AG04449 (cell line): ENCODE measurements at regions not wholly inside any gene's neighbourhood (a gene's known extent, or its start where the extent isn't known, plus 50 kb on each side); places are given as distances from the start of the nearest gene placed in this dataset.

Experiments used
- CTCF ChIA-PET: fragments of 350-600 bp; formaldehyde crosslinking; extraction: SDS; loops from one replicate; lab custom pipeline; 2021; ENCODE audit warnings: antibody characterized with exemption; lab: Yijun Ruan, JAX
- POLR2A ChIA-PET: fragments of 400-600, 350-600 bp; formaldehyde crosslinking; extraction: SDS; loops from one replicate; lab custom pipeline; 2020; ENCODE audit warnings: antibody characterized with exemption, inconsistent platforms; lab: Yijun Ruan, JAX
- DNase-seq: peaks from one replicate; pipeline ENCODE4 v3.0.0-alpha.2; 2010; ENCODE audit warnings: low read depth, low spot score
- H3K4me3 ChIP-seq: 2 replicates; pipeline ENCODE4 v1.5.1; 2011; ENCODE audit warnings: low read depth, mild to moderate bottlenecking, control low read depth, low read length
- TF ChIP-seq, protein P1 (sequence below): IDR thresholded peaks from one replicate; pipeline ENCODE4 v1.5.1; 2011; ENCODE audit warnings: mild to moderate bottlenecking, moderate library complexity, low read length, control low read depth, inconsistent platforms; ENCODE audit not compliant: insufficient read depth; ENCODE audit errors: missing control alignments

- H3K4me3 ChIP-seq, result no peak overlapping the region
- no peak for DNase-seq
- TF ChIP-seq, protein P1, sequence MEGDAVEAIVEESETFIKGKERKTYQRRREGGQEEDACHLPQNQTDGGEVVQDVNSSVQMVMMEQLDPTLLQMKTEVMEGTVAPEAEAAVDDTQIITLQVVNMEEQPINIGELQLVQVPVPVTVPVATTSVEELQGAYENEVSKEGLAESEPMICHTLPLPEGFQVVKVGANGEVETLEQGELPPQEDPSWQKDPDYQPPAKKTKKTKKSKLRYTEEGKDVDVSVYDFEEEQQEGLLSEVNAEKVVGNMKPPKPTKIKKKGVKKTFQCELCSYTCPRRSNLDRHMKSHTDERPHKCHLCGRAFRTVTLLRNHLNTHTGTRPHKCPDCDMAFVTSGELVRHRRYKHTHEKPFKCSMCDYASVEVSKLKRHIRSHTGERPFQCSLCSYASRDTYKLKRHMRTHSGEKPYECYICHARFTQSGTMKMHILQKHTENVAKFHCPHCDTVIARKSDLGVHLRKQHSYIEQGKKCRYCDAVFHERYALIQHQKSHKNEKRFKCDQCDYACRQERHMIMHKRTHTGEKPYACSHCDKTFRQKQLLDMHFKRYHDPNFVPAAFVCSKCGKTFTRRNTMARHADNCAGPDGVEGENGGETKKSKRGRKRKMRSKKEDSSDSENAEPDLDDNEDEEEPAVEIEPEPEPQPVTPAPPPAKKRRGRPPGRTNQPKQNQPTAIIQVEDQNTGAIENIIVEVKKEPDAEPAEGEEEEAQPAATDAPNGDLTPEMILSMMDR, result no peak
- POLR2A ChIA-PET, result no interaction called here
- CTCF ChIA-PET, result no interaction called here
Observed at GRCh38 chr2:66069937-66070720, 364.8 kb upstream of the MEIS1 start.

- DNase-seq, result no peak
- ChIA-PET CTCF (no interaction called here), POLR2A (interaction anchor here (0.5 kb wide), 1 partner anchor 433 kb away, joined by 3 read pairs; no protein-coding TSS in a partner anchor)
- TF ChIP-seq, protein P1, result no peak
- no peak overlapping the region for H3K4me3 ChIP-seq
Observed at GRCh38 chr2:66066032-66066431, 368.9 kb upstream of the MEIS1 start.

DNA sequence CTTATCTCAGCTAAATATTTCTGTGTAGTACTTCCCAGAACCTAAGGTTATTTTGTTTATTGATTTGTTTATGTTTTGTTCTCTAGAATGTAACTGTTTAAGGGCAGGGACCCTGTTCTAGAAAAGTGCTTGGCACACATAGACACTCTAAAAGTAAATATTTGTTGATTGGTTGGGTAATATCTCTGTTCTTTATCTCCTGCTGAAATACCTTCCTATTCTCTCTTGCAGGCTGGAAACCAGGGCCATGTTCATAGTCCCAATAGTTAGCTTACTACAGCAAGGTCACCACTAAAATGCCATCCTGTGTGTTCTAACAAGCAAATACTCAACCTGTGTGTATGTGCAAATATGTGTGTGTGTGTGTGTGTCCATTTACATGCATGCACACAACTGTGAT lies 375.6 kb upstream of the MEIS1 start:
- DNase-seq, result no peak
- ChIA-PET CTCF (no interaction called here), POLR2A (no interaction called here)
- TF ChIP-seq, protein P1, result no peak
- H3K4me3 ChIP-seq, result no peak overlapping the region

- TF ChIP-seq, protein P1, result no peak
- POLR2A ChIA-PET, result no interaction called here
- no peak for DNase-seq
- CTCF ChIA-PET, result no interaction called here
- H3K4me3 ChIP-seq, result no peak overlapping the region
Observed at GRCh38 chr2:66058675-66059074, 376.2 kb upstream of the MEIS1 start.

DNA sequence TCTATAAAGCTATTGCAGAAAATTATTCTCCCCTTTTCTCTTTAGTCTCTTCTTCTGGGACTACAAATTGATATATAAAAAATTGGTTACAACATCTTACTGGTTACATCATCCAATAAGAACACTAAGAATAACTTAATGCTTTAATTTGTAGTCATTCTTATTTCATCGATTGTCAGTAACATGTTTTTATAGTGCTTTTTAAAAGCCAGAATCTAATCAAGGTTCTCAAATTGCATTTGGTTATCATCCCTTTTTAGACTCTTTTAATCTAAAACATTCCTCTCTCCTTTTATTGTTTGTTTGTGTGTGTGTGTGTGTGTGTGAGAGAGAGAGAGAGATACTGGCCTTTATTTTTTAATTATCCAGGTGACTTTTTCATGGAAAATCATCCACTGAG lies 377.1 kb upstream of the MEIS1 start:
- TF ChIP-seq, protein P1, result no peak
- H3K4me3 ChIP-seq, result no peak overlapping the region
- no peak for DNase-seq
- ChIA-PET POLR2A (no interaction called here), CTCF (no interaction called here)

DNA sequence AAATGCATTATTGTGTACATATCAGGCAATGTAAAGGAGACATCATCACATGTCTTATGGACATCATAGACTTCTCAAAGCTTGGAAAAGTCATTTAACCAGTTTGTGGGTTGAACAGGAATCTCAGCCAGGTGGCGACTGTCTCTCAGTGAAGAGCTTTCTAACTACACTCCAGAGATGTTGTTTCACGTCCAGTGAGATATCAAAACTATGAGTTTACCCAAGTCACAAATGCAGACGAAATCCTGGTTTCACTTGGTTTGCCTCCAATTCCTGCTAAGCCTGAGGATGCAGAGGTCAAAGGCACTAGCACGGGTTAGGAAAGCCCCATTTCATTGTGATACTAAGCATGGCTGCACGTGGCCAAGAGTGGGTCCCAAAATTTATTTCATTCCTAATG lies 384.5 kb upstream of the MEIS1 start:
- ChIA-PET POLR2A (no interaction called here), CTCF (no interaction called here)
- TF ChIP-seq, protein P1, result no peak
- no peak for DNase-seq
- no peak overlapping the region for H3K4me3 ChIP-seq
